Naive thymus-derived CD4-positive, alpha-beta T cell (primary cell): ENCODE measurements at regions not wholly inside any gene's neighbourhood (a gene's known extent, or its start where the extent isn't known, plus 50 kb on each side); places are given as distances from the start of the nearest gene placed in this dataset.

ENCODE experiments used
- ATAC-seq: fragments of 150-1000 bp; cut with Tn5 transposase; 2 replicates; pipeline ENCODE4 v1.10.0; 2021; ENCODE audit warnings: mild to moderate bottlenecking, moderate library complexity
- CTCF ChIA-PET: fragments of 350-600 bp; sonication (Branson Sonifier 250); formaldehyde crosslinking; loops from one replicate; lab custom pipeline; 2021; ENCODE audit warnings: antibody characterized with exemption; lab: Charles Lee
- POLR2A ChIA-PET: fragments of 350-600 bp; sonication (Branson Sonifier 250); formaldehyde crosslinking; loops from one replicate; lab custom pipeline; 2021; ENCODE audit warnings: antibody characterized with exemption, inconsistent platforms; lab: Charles Lee
- DNase-seq, 9 donors: peaks; one replicate each; pipeline versions ENCODE4 v3.0.0 to v3.0.0-alpha.2; 2020 to 2022; ENCODE audit warnings: mixed read lengths in 1 of 9
- H3K27ac ChIP-seq: one replicate; pipeline ENCODE4 v1.7.0; 2013; ENCODE audit warnings: mild to moderate bottlenecking, low read depth, low read length, moderate library complexity
- H3K27me3 ChIP-seq, 2 donors: one replicate each; pipeline ENCODE4 v1.7.0; 2013; ENCODE audit warnings: low read length in 2 of 2, mild to moderate bottlenecking in 2 of 2, moderate library complexity in 2 of 2; ENCODE audit not compliant: control insufficient read depth in 2 of 2, insufficient read depth in 2 of 2
- H3K36me3 ChIP-seq, 3 experiments: 1 replicate in 2 of 3; 2 replicates in 1 of 3; pipeline ENCODE4 v1.7.0; 2013; ENCODE audit warnings: low read length in 3 of 3, mild to moderate bottlenecking in 3 of 3, moderate library complexity in 1 of 3; ENCODE audit not compliant: insufficient read depth in 3 of 3, control insufficient read depth in 2 of 3
- H3K4me1 ChIP-seq, 2 donors: one replicate each; pipeline ENCODE4 v1.7.0; 2013; ENCODE audit warnings: low read length in 2 of 2, mild to moderate bottlenecking in 2 of 2, moderate library complexity in 1 of 2; ENCODE audit not compliant: control insufficient read depth in 2 of 2, insufficient read depth in 2 of 2
- H3K4me3 ChIP-seq: 2 replicates; pipeline ENCODE4 v1.7.0; 2013; ENCODE audit warnings: mild to moderate bottlenecking, low read length
- H3K9me3 ChIP-seq, 3 experiments: 1 replicate in 2 of 3; 2 replicates in 1 of 3; pipeline ENCODE4 v1.7.0; 2013; ENCODE audit warnings: low read length in 3 of 3; ENCODE audit not compliant: control insufficient read depth in 2 of 3
- H3K27ac Mint-ChIP-seq, 9 donors: one replicate each; pipeline ENCODE4 v1.8.0; 2020 to 2022; ENCODE audit warnings: mixed read lengths in 9 of 9, mild to moderate bottlenecking in 8 of 9, moderate library complexity in 5 of 9, inconsistent platforms in 2 of 9
- H3K27me3 Mint-ChIP-seq, 5 donors: one replicate each; pipeline ENCODE4 v1.8.0; 2021 to 2022; ENCODE audit warnings: mixed read lengths in 5 of 5, mild to moderate bottlenecking in 1 of 5
- H3K36me3 Mint-ChIP-seq, 5 donors: one replicate each; pipeline ENCODE4 v1.8.0; 2020 to 2022; ENCODE audit warnings: mixed read lengths in 5 of 5, mild to moderate bottlenecking in 3 of 5, inconsistent platforms in 1 of 5
- H3K4me1 Mint-ChIP-seq, 7 donors: one replicate each; pipeline ENCODE4 v1.8.0; 2020 to 2022; ENCODE audit warnings: mixed read lengths in 7 of 7, mild to moderate bottlenecking in 3 of 7, inconsistent platforms in 1 of 7
- H3K4me3 Mint-ChIP-seq, 10 donors: one replicate each; pipeline ENCODE4 v1.8.0; 2020 to 2022; ENCODE audit warnings: mild to moderate bottlenecking in 10 of 10, mixed read lengths in 10 of 10, moderate library complexity in 6 of 10, inconsistent platforms in 2 of 10
- H3K9me3 Mint-ChIP-seq, 11 donors: one replicate each; pipeline ENCODE4 v1.8.0; 2020 to 2022; ENCODE audit warnings: mixed read lengths in 11 of 11, mild to moderate bottlenecking in 4 of 11, inconsistent platforms in 1 of 11, moderate library complexity in 1 of 11
- intact Hi-C, 2 donors: fragments of 100-400 bp; cut with micrococcal nuclease; formaldehyde crosslinking; loops; one replicate each; pipeline ENCODE4 v1.15.1; 2023

DNA sequence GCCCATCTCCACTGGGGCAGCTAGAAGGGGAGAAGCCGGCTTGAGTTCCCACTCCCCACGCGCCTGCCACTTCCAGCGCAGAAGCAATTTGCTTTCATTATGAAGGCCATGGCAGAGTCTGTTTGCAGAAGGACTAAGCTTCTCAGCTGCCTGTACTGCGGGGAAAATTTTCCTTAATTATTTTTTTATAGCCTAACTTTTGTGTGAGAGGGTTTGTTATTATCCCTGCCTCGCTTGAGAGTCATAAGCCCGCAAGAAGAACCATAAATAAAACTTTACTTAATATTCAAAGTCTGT lies 56.0 kb upstream of the DLK1 start:
- intact Hi-C loops, result no loop called here
- Mint-ChIP-seq H3K36me3 (no peaks in the 10 kb centered on the region), H3K27ac (peak overlapping the region in 1 of 9 donors; percentile 33), H3K9me3 (no peaks in the 10 kb centered on the region), H3K4me1 (peaks cover 0 to 8% (median 4%) of the 10 kb centered on the region in 7 donors), H3K4me3 (no peak overlapping the region), H3K27me3 (peaks cover 28 to 68% (median 56%) of the 10 kb centered on the region in 5 donors)
- ATAC-seq (no peak), DNase-seq (no peak)
- no peak overlapping the region for H3K4me3 ChIP-seq
- no peaks in the 10 kb centered on the region for H3K36me3 ChIP-seq
- ChIA-PET CTCF (no interaction called here), POLR2A (no interaction called here)
- no peaks in the 10 kb centered on the region for H3K9me3 ChIP-seq
- H3K27ac ChIP-seq, result no peak overlapping the region
- H3K27me3 ChIP-seq, result no peaks in the 10 kb centered on the region
- no peaks in the 10 kb centered on the region for H3K4me1 ChIP-seq

DNA sequence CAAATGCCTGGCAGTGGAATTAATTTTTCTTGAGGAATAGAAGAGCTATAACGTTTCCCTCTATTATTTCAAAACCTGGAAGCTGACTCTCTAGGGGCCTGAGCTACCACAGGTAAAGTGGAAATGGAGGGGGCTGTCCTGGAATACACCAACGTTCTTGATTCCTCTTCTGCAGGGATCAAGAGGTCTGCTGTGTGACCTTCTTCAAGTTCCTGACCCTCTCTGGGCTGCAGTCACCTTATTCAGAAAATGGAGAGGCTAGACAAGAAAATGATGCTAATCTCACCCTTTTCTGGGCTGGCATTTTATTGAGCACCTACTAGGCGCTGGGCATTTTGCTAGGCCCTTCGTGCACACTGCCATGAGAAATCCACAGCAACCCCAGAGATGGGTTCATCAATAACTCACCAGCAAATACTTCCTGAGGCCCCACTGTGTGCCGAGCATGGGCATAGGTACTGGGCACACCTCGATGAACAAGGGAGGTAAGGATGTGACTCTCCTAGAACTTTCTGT lies 55.2 kb upstream of the DLK1 start:
- CTCF ChIA-PET, result no interaction called here
- peaks cover 28 to 67% (median 55%) of the 10 kb centered on the region in 5 donors for H3K27me3 Mint-ChIP-seq

GRCh38 chr14:100671906-100672305 lies 54.8 kb upstream of the DLK1 start:
- no peak overlapping the region for H3K27ac ChIP-seq
- no peak overlapping the region for H3K4me3 Mint-ChIP-seq
- no peaks in the 10 kb centered on the region for H3K4me1 ChIP-seq
- no peak for DNase-seq
- no peaks in the 10 kb centered on the region for H3K36me3 Mint-ChIP-seq
- no peak overlapping the region for H3K27ac Mint-ChIP-seq
- no peaks in the 10 kb centered on the region for H3K9me3 Mint-ChIP-seq
- no peak for ATAC-seq
- POLR2A ChIA-PET, result no interaction called here
- H3K27me3 ChIP-seq, result no peaks in the 10 kb centered on the region
- intact Hi-C loops, result no loop called here
- peaks cover 28 to 63% (median 55%) of the 10 kb centered on the region in 5 donors for H3K27me3 Mint-ChIP-seq
- CTCF ChIA-PET, result interaction anchor here (1.0 kb wide), 1 partner anchor 289 kb away, joined by 4 read pairs; no protein-coding TSS in a partner anchor
- H3K4me3 ChIP-seq, result no peak overlapping the region
- H3K9me3 ChIP-seq, result no peaks in the 10 kb centered on the region
- H3K36me3 ChIP-seq, result no peaks in the 10 kb centered on the region
- H3K4me1 Mint-ChIP-seq, result peaks cover 0 to 8% (median 4%) of the 10 kb centered on the region in 7 donors

More for the DNA sequence above, 55.2 kb upstream of the DLK1 start:
- no peaks in the 10 kb centered on the region for H3K36me3 Mint-ChIP-seq
- ATAC-seq, result no peak
- Histone ChIP-seq H3K36me3 (no peaks in the 10 kb centered on the region), H3K27me3 (no peaks in the 10 kb centered on the region), H3K27ac (no peak overlapping the region), H3K9me3 (no peaks in the 10 kb centered on the region), H3K4me3 (no peak overlapping the region), H3K4me1 (no peaks in the 10 kb centered on the region)
- peaks cover 0 to 8% (median 4%) of the 10 kb centered on the region in 7 donors for H3K4me1 Mint-ChIP-seq
- intact Hi-C loops, result no loop called here
- POLR2A ChIA-PET, result no interaction called here
- no peak overlapping the region for H3K27ac Mint-ChIP-seq
- H3K4me3 Mint-ChIP-seq, result no peak overlapping the region
- H3K9me3 Mint-ChIP-seq, result no peaks in the 10 kb centered on the region
- DNase-seq, result no peak

GRCh38 chr14:100673085-100673806 lies 53.4 kb upstream of the DLK1 start:
- Histone ChIP-seq H3K4me1 (no peaks in the 10 kb centered on the region), H3K27ac (no peak overlapping the region), H3K9me3 (no peaks in the 10 kb centered on the region), H3K27me3 (no peaks in the 10 kb centered on the region), H3K36me3 (no peaks in the 10 kb centered on the region), H3K4me3 (no peak overlapping the region)
- H3K27me3 Mint-ChIP-seq, result peaks cover 28 to 53% (median 50%) of the 10 kb centered on the region in 5 donors
- DNase-seq (no peak), ATAC-seq (no peak)
- ChIA-PET POLR2A (no interaction called here), CTCF (interaction anchor here (0.6 to 1.0 kb wide), 2 partner anchors 290 to 843 kb away, joined by 3 to 4 read pairs; no protein-coding TSS in a partner anchor)
- H3K4me3 Mint-ChIP-seq, result peak overlapping the region in 3 of 10 donors; percentile 9 to 34 (median 14)
- intact Hi-C loops, result no loop called here
- H3K27ac Mint-ChIP-seq, result no peak overlapping the region
- H3K9me3 Mint-ChIP-seq, result no peaks in the 10 kb centered on the region
- H3K36me3 Mint-ChIP-seq, result no peaks in the 10 kb centered on the region
- peaks cover 0 to 8% (median 4%) of the 10 kb centered on the region in 7 donors for H3K4me1 Mint-ChIP-seq

GRCh38 chr14:100673807-100674154 lies 52.9 kb upstream of the DLK1 start:
- DNase-seq (no peak), ATAC-seq (no peak)
- H3K36me3 Mint-ChIP-seq, result no peaks in the 10 kb centered on the region
- H3K27ac Mint-ChIP-seq, result no peak overlapping the region
- POLR2A ChIA-PET, result no interaction called here
- Histone ChIP-seq H3K4me1 (no peaks in the 10 kb centered on the region), H3K4me3 (no peak overlapping the region), H3K9me3 (no peaks in the 10 kb centered on the region), H3K27me3 (no peaks in the 10 kb centered on the region), H3K27ac (no peak overlapping the region), H3K36me3 (no peaks in the 10 kb centered on the region)
- H3K9me3 Mint-ChIP-seq, result no peaks in the 10 kb centered on the region
- CTCF ChIA-PET, result interaction anchor here (0.6 kb wide), 1 partner anchor 843 kb away, joined by 3 read pairs; no protein-coding TSS in a partner anchor
- H3K27me3 Mint-ChIP-seq, result peaks cover 28 to 52% (median 48%) of the 10 kb centered on the region in 5 donors
- no peak overlapping the region for H3K4me3 Mint-ChIP-seq
- H3K4me1 Mint-ChIP-seq, result peaks cover 0 to 8% (median 4%) of the 10 kb centered on the region in 7 donors
- intact Hi-C loops, result no loop called here

- no peak for DNase-seq
- H3K36me3 ChIP-seq, result no peaks in the 10 kb centered on the region
- H3K4me1 ChIP-seq, result no peaks in the 10 kb centered on the region
- H3K27me3 ChIP-seq, result no peaks in the 10 kb centered on the region
- H3K36me3 Mint-ChIP-seq, result no peaks in the 10 kb centered on the region
- ATAC-seq, result no peak
- no peaks in the 10 kb centered on the region for H3K9me3 ChIP-seq
- ChIA-PET CTCF (no interaction called here), POLR2A (no interaction called here)
- intact Hi-C loops, result no loop called here
- H3K4me3 ChIP-seq, result no peak overlapping the region
- H3K27me3 Mint-ChIP-seq, result peaks cover 27 to 56% (median 48%) of the 10 kb centered on the region in 5 donors
- H3K9me3 Mint-ChIP-seq, result no peaks in the 10 kb centered on the region
- no peak overlapping the region for H3K27ac ChIP-seq
- H3K27ac Mint-ChIP-seq, result peak overlapping the region in 1 of 9 donors; percentile 74
- no peak overlapping the region for H3K4me3 Mint-ChIP-seq
- H3K4me1 Mint-ChIP-seq, result peaks cover 0 to 8% (median 4%) of the 10 kb centered on the region in 7 donors
Measured at GRCh38 chr14:100674428-100674827, 52.3 kb upstream of the DLK1 start.
